Stimulated activated CD4-positive, alpha-beta T cell treated with anti-CD3 and anti-CD28 coated beads, TNF-alpha, amount 100 ng/mL, for 48 hours (primary cell): ENCODE measurements at regions not wholly inside any gene's neighbourhood (a gene's known extent, or its start where the extent isn't known, plus 50 kb on each side); places are given as distances from the start of the nearest gene placed in this dataset.

Source experiments
- DNase-seq, 3 donors: peaks; one replicate each; pipeline ENCODE4 v3.0.0-alpha.2; 2020; ENCODE audit warnings: low read depth in 3 of 3

DNA sequence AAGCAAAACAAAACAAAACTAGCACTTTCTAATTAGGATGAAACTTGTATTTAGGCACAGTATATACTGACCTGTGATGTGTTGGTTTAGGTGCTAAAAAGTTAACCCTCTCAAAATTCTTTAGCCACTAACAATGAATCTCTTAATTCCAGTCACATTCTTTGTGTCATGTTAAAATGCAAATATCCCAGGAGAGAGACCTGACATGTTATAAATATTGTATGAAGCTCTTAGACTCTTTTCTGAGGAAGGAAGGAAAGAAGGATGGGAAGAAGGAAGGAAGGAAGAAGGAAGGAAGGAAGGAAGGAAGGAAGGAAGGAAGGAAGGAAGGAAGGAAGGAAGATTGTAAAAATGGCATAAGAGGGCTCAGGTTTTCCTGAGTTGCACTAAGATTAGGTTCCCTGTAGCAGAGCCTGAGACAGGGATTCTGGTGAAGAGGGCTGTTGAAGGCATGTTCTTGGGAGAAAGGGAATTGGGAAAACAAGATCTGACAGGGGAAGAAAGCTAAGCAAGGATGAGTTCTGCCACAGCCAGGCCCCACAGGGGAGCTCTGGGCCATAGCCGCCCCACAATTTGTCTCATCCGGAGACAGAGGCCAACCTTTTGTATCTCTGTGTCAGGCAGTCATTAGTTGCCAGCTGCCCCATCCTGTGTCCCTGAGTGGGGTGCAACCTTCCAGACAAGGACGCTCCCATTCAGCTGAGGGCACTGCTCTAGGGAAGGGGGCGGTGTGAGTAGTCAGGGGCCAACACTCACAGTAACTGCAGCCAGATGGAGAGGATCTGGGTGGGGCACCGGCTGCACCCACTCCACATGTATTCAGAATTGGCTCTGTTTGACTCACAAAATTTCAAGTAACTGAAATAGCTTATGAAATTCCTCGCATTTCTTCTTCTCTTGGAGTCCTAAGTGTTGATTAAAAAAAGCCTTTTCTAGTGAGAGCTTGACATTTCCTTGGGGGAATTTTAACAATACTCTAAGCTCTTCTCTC, 189.3 kb upstream of the ARG1 start:
- no peak for DNase-seq

DNA sequence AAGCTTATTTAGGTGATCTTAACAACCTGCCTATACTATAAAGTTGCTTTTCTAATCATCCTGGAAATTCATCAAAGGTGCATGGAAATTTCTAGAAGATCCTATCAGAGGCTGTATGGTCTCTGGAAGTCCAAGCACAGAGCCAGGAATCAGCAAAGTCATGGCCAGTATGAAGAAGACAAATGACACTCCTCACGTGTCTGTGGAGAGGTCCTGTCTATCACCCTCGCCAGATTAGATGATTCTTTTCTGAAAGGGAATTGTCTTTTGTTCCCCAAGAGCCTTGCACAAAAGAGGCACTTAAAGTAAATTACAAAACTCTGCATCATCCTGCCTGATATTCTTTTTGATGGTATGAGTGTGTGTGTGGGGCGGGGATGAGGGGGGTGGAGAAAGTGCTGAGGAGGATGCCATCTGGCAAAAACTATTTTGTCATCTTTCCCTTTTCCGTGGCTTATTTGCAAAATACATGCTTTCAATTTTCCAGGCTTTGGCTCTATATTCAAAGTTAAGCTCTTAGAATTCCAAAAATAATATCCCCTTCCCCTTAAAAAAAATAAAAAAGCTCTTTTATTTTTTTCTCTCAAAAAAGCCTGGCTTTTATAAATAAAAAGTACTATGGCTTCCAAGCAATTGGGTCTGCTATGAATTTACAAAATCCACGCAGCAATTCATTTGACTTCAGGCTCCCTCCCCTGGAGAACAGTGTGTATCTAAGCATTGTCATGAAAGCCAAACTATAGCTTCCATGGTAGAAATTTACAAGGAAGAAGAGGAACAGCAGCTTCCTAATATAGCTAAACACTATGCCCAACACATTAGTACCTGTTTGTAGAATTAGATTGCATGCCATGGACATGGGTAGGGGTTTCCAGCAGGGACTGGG, 185.2 kb upstream of the ARG1 start:
- DNase-seq, result no peak

DNA sequence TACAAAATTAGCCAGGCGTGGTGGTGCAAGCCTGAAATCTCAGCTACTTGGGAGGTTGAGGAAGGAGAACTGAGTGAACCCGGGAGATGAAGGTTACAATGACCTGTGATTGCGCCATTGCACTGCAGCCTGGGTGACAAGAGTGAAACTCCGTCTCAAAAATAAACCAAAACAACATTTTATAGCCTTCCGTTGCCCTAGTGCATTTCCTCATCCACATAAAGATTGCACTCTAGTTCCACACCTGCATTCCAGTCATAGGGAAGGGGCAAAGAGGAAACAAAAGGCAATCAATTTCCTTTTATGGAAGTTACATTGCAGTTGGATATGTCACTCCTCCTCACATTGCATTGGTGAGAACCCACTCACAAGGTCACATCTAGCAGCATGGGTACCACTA, 182.7 kb upstream of the ARG1 start:
- no peak for DNase-seq

DNA sequence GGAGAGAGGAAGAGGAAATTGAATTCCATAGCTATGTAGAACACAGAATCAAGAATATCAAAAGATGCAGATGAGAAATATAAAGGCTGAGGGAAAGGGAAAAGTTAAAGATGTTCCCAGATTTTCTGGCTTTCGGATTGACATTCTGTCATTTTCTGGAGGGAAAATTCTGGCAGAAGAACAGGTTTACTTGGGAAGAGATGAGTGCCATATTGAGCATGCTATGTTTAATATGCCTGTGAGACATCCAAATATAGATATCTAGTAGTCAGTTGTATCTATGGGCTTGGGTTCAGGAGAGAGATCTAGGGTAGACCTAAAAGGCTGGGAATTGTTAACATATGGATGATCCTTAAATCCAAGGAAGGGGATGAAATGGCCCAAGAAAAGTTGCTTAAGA, 181.9 kb upstream of the ARG1 start:
- DNase-seq, result no peak

DNA sequence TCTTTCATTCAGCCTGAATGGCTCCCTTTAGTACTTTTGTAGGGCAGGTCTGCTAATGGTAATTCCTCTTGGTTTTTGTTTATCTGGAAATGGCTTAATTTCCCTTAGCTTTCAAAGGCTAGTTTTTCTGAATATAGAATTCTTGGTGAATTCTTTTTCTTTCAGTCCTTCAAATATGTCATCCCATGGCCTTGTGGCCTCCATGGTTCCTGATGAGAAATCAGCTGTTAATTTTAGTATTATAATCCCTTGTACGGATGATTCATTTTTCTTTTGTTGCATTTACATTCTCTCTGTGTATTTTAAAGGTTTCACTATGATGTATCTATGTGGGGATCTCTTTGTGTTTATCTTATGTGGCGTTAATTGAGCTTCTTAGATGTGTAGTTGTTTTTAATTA, 179.6 kb upstream of the ARG1 start:
- DNase-seq, result no peak

DNA sequence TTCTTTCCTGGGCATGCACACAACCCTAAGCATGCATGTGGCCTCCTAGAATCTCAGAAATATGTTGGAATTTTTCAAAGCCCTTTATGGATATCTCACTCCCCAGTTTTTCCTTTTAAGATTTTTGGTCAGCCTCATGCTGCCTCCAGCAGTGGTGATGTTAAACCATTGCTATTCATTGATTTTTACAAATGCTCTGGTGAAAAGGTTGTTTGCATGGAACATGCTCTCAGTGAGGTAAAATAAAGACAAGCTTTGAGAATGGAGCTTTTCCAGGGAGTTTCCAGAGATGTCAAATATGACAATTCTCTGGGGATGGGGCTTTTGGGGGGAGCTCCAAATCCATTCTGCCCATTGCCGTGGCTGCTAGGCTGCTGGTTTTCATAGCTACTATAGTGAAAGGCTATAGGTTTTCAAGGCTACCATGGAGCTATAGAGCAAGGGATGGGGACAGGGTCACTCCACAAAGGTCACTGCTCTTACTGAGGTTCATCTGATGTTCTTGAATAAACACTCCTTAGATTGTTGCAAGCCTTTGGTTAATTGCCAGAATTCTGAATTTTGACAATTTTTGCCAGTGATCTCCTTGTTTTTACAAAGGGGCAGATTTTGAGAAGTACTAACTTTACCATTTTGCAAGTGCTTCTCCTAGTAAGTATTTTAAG, 178.1 kb upstream of the ARG1 start:
- no peak for DNase-seq

GRCh38 chr6:131398176-131398575, 174.8 kb upstream of the ARG1 start:
- DNase-seq, result no peak

- DNase-seq, result no peak
Measured at GRCh38 chr6:131399433-131399832, 173.6 kb upstream of the ARG1 start.

GRCh38 chr6:131400054-131400778, 172.8 kb upstream of the ARG1 start:
- DNase-seq, result no peak

DNA sequence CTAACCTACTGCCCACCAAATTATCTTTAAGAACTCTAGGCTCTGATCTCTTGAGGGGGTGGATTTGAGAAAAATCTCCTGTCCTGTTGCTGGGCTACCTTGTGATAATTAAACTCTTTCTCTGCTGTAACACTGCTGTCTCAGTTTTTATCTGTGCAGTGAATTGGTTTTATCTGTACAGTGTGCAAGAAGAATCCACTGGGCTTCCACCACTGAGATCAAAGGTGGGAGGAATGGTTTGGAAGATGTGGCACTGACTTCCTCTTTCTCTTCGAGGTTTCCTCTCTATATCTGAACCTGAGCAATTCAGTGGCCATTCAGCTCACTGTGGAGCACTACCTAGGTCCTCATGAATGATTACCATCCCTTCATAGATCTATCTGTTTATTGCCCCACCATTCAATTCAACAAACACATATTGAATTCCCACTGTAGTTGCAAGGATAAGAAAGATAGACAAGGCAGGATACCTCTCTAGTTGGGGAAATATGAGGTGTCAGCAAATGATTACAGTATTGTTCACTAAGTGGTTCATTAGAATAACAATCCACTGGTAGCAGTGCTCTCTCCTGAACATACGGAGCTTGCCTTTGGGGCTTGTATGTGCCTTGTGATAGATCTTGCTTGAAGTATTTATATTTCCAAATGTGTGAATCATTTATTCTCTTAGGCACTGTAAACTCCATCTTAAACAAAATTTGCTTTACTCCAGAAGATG, 172.1 kb upstream of the ARG1 start:
- no peak for DNase-seq

GRCh38 chr6:131408811-131409210, 164.2 kb upstream of the ARG1 start:
- no peak for DNase-seq

GRCh38 chr6:131410785-131411184, 162.2 kb upstream of the ARG1 start:
- DNase-seq, result no peak

- no peak for DNase-seq
Measured at GRCh38 chr6:131412960-131413830, 159.8 kb upstream of the ARG1 start.

- no peak for DNase-seq
Measured at GRCh38 chr6:131413831-131414191, 159.2 kb upstream of the ARG1 start.

DNA sequence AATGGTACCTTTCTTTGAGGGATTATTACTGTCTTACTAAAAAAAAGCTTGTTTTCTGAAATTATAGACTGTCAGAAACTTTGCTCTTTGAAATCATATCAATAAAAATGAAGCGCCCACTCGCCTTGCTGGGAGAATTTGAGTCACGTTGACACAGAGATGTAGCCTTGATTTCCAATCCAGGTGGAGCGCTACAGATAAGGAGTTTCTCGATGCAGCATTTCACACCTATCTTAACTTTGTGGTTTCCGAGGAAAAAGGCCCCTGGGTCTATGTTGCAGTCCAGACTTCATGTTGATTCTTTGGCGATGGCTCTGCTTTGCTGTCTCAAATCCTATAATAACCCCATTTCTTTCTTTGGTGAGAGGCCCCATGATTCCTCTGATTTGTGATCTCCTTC, 158.1 kb upstream of the ARG1 start:
- DNase-seq, result peak in 1 of 3 donors; percentile 12

- DNase-seq, result no peak
Measured at GRCh38 chr6:131418441-131418840, 154.6 kb upstream of the ARG1 start.

- no peak for DNase-seq
Measured at GRCh38 chr6:131419702-131420101, 153.3 kb upstream of the ARG1 start.

DNA sequence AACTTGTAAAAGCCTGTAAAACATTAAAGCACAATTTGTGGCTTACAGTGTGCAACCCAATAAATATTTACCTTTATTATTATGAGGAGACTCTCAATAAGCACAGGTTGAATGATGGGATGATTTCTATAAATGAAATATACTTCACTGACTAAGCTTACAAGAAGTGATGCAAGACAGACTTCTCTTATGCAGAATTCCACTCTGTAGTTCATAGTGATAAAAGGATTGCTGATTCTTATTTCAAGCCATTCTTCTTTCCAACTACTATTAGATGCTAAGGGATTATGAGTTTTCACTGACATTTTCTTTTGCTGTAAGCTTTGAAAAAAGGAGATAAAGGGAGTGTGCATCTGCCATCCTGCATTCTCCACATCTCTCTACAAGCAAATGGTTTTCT, 149.0 kb upstream of the ARG1 start:
- DNase-seq, result no peak

DNA sequence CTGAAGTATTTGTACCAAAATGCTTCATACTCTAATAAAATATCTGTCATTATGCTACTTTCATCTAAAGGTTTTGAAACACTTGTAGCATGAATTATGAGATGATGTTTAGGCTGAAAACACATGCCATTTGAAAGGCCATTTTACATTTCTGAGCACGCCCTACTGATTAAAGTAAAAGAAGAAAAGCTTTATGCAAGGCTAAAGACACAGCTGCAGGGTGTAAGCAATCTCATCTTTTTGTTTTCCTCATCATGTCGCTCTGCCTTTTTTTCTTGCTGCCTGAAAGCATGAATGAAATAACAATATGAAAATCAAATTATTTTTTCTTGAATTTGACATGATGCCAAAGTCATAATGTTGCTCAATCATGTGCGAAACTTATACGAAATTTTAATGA, 148.6 kb upstream of the ARG1 start:
- no peak for DNase-seq
